NCI-H748 (cell line): ENCODE measurements at regions not wholly inside any gene's neighbourhood (a gene's known extent, or its start where the extent isn't known, plus 50 kb on each side); places are given as distances from the start of the nearest gene placed in this dataset.

Experiments used
- DNase-seq: peaks from one replicate; lab custom pipeline; 2025; ENCODE audit not compliant: unreplicated experiment; lab: John Stamatoyannopoulos, UW

DNA sequence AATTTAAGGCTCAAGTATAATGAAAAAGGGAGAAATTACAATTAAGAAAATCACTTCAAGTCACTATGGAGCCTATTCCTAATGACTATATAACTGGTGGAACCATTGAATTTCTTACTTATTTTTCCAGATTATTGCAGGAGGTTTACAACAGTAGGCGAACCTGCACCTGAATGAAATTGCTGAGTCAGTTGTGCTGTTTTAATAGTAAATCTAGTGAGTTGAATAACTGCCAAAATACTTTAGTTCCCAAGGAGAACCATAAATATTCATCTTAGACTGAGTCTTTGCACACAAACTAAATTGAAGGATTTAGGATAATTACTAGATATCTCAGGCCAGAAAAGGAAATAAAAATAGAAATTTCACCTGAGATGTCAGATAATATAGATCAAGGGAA, 1052.8 kb downstream of the NAALADL2 start:
- no peak for DNase-seq

DNA sequence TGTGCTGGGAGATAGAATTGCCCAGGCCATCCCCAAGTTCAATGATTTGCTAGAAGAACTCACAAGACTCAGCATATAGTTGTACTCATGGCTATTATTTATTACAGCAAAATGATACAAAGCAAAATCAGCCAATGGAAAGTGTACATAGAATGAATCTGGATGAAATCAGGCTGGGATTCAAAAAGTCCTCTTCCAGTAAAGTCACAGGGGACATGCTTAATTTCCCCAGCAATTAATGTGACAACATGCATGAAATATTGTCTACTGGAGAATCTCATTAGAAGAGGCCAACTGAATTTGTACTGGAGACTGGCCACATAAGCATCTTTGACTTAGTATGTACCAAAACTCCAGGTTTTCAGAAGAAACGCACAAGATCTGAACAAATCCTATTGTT, 1043.1 kb downstream of the NAALADL2 start:
- DNase-seq, result no peak

DNA sequence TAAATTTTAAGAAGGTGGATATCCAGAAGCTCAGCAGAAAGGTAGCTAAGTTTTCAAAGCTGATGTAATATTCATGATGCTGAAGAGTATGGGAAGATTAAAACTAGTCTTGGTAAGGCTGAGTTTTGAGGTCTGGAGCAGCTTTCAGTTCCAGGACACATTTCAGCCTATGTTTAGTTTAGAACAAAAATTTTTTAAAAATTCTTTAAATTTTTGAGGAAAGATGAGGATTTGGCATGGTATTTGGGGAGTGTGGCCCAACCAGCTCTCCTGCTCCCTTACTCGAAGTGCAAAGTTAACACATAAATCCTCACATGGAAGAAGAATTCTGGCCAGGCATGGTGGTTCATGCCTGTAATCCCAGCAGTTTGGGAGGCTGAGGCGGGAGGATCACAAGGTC, 1039.1 kb downstream of the NAALADL2 start:
- DNase-seq, result no peak

DNA sequence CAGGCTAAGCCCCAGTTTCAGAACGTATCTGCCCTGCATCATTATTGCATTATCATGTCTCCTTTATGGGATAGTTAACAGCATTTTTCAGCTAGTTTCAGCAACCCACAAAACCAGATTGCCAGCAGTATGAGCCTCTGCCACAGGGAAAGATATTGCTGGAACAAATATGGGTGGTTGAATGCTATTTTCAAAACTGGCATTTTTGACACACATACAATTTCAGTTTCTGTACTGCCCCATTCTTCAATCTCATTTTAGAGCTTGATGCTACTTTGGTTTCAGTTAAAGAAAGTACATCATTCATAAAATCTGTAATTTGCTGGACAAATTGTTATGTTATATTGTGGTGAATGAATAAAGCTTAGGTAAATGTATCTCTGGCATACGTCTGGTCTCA, 1037.5 kb downstream of the NAALADL2 start:
- no peak for DNase-seq

DNA sequence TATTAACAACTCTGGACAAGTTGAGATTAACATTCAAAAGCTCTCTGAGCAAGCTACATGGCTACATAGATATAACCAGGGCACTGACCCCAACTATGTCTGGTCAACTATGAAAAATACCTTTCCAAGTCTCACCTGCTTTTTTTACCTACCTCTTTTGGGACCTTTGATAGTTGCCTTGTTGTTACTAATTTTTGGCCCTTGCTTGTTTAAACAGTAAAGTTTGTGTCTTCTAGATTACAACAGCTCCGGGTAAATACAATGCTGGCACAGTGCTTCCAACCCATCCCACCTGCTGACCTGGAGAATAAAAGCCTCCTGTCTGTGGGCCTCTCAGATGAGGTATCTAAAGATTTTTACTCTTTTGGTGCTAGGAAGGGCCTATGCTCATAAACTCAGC, 1036.6 kb downstream of the NAALADL2 start:
- DNase-seq, result no peak

DNA sequence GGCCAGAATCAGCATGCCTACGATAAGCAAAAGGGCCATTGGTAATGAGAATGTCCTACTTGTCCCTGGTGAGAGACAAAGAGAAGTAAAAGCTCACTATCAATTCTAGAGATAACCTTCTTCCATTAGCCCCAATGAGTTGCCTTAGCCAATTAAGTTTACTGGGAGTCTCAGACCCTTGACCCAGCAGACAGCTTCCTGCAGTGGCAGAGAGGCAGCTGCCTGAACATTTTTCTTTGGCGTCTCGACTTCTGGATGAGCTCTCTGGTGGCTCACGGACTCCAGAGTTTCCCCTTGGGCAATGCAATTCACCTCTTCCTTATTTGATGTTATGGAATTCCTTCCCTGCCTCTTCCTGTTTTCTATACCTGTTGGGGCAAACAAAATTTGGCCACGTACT, 1034.4 kb downstream of the NAALADL2 start:
- no peak for DNase-seq

DNA sequence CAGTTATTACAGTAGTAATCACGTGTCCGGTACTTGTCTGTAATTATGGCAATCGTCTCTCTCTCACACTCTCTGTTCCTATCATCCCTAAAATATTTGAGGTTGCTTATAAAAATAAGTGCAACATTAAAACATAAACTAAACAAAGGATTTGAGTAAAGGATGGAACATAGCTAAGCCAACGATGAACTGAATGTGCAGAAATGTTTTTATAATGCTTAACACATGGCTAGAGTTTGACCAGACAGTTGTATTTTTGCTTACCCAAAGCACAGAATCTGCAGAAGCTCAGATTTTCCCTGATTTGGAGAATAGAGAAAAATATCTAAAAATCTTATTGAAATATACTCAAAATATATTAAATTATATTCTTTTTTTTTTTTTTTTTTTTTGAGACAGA, 1030.9 kb downstream of the NAALADL2 start:
- no peak for DNase-seq

DNA sequence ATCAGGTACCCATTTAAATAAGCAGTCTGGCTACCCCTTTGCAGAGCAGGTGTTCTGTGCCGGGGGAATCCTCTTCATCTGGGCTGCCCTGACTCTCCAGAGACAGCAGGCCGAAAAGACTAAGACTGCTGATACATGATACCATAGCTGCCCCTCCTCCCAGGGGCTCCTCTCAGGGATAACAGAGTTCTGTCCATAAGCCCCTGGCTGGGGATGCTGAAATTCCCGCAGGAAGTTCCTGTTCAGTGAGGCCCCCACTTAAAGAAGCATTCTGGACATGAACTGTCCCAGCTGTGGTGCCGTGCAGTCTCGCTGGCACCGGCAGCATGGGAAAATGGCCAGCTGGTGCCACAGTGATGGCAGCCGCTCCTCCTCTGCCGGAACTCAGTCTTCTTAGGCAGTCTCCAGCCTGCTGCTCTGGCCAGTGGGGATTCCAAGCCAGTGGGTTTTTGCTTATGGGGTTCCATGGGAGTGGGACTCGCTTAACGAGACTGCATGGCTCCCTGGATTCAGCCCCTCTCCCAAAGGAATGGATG, 1026.2 kb downstream of the NAALADL2 start:
- no peak for DNase-seq

DNA sequence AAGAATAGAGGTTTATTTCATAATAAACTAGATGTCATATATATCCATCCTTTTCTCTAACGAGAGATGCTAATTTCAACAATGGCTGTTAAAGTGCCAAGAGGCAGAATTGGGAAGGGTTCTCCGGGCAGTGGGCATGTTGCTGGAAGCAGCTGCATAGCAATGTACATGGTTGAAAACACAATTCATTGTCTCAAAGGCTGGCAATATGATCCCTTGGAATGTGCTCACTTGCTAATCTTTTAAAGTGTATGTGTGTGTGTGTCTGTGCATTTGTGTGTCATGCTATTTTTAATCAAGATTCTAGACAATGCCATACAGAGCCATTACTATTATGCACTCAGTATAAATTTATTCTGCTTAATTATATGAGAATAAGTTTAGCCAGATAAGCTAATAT, 1020.3 kb downstream of the NAALADL2 start:
- DNase-seq, result no peak

DNA sequence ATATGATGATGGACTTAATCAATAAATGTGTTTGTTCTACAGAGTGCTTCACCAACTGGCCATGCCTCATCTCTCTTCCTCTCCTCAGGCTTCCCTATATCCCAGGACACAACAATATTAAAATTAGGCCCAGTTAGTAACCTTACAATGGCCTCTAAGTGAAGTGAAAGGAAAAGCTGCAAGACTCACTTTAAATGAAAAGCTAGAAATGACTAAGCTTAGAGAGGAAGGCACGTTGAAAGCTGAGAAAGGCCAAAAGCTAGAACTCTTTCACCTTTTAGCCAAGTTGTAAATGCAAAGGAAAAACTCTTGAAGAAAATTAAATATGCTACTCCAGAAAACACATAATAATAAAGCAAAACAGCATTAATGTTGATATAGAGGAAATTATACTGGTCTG, 1010.3 kb downstream of the NAALADL2 start:
- DNase-seq, result no peak

DNA sequence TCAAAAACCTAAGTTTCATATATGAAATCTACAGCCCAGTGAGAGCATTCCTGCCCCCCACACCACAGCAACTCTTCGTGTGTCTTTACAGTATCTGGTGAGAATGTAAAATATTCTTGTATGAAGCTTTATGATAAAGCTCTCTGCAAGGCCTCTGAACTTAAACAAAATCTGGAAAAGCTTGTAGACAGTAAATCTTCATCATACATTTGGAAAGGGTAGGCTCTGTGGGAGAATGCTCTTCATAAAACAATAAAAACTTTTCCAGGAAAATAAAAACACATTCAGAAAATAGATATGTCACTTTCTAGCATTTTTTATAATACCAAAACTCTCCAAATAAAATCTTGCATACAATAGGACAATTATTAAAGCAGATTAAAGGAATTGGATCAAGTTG, 1009.5 kb downstream of the NAALADL2 start:
- no peak for DNase-seq

DNA sequence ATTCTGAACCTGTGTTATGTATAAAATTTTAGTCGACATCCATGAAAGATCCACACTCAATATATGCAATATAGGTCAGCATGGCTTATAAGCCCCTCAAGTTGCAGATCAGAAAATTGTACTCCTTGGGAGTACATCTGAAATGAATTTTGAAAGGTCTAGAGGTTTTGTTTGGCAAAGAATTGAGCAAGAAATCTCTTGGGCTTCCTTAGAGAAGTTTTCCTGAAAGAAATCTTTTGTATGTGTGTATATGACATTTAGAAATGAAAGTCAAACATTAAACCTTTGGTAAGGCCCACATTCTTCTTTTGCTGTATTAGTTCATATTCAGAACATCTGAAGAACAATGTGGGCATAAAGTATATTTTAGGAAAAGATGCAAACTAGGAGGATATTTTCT, 1006.6 kb downstream of the NAALADL2 start:
- no peak for DNase-seq

DNA sequence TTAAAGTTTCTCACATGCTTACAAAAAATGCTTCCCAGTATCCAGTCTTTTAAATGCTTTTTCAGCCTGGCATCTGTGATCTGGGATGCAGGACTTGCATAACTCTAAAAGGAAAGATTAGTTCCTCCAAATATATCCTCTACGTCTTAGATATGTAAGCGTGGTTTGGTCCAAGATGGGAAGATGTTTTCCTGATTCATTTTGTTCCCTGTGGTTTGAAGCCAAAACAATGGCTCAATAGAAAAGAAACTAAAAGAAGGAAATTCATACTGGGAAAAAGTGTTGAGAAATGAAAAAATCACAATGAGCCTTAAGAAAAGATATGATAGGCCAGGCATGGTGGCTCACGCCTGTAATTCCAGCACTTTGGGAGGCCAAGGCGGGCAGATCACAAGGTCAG, 1002.8 kb downstream of the NAALADL2 start:
- no peak for DNase-seq
